OCI-LY3 (cell line): ENCODE measurements at regions not wholly inside any gene's neighbourhood (a gene's known extent, or its start where the extent isn't known, plus 50 kb on each side); places are given as distances from the start of the nearest gene placed in this dataset.

Experiments used
- H2AFZ ChIP-seq: fragments of 200-600, 300-600 bp; shearing (Covaris generic); 2 replicates; pipeline ENCODE4 v1.6.0; 2014; ENCODE audit warnings: antibody characterized with exemption, low read depth, low read length
- H3K27ac ChIP-seq: fragments of 200-600, 300-600 bp; sonication (generic); 2 replicates; pipeline ENCODE4 v1.5.1; 2014; ENCODE audit warnings: mild to moderate bottlenecking, low read length, moderate library complexity, mixed read lengths
- H3K27me3 ChIP-seq: fragments of 200-600, 300-600 bp; sonication (generic); 2 replicates; pipeline ENCODE4 v1.6.1; 2014; ENCODE audit warnings: low read depth, low read length, mixed read lengths
- H3K36me3 ChIP-seq: fragments of 200-600, 300-600 bp; sonication (generic); replicated peaks from 2 replicates; pipeline ENCODE3; 2014; ENCODE audit warnings: low read depth, low read length, mixed read lengths
- H3K4me1 ChIP-seq: fragments of 300-600, 200-600 bp; sonication (generic); 2 replicates; pipeline ENCODE4 v1.6.1; 2014; ENCODE audit warnings: low read length, mixed read lengths
- H3K4me2 ChIP-seq: fragments of 200-600, 300-600 bp; sonication (generic); 2 replicates; pipeline ENCODE4 v1.6.1; 2014; ENCODE audit warnings: low read length, mixed read lengths
- H3K4me3 ChIP-seq: fragments of 300-600, 200-600 bp; sonication (generic); 2 replicates; pipeline ENCODE4 v1.5.1; 2014; ENCODE audit warnings: antibody characterized with exemption, mild to moderate bottlenecking, low read length, moderate library complexity
- H3K79me2 ChIP-seq: fragments of 300-600, 200-600 bp; shearing (Covaris generic); 2 replicates; pipeline ENCODE4 v1.6.1; 2014; ENCODE audit warnings: mild to moderate bottlenecking, low read length, mixed read lengths
- H3K9ac ChIP-seq: fragments of 300-600, 200-600 bp; shearing (Covaris generic); 2 replicates; pipeline ENCODE4 v1.6.0; 2014; ENCODE audit warnings: mild to moderate bottlenecking, low read length, moderate library complexity
- H3K9me3 ChIP-seq: fragments of 200-600, 300-600 bp; shearing (Covaris generic); 2 replicates; pipeline ENCODE4 v1.6.1; 2014; ENCODE audit warnings: low read length, mixed read lengths; ENCODE audit not compliant: insufficient read depth
- H4K20me1 ChIP-seq: fragments of 200-600, 300-600 bp; sonication (generic); 2 replicates; pipeline ENCODE4 v1.6.1; 2016; ENCODE audit warnings: low read length, mixed read lengths; ENCODE audit not compliant: insufficient read depth
- EZH2phosphoT487 ChIP-seq: fragments of 200-600 bp; shearing (Covaris generic); IDR thresholded peaks from 2 replicates; pipeline ENCODE4 v1.6.1; 2018; ENCODE audit warnings: antibody characterized with exemption, mixed run types, low read depth
- TF ChIP-seq, protein P1 (sequence below): fragments of 200-600, 300-600 bp; sonication (generic); IDR thresholded peaks from 2 replicates; pipeline ENCODE4 v1.5.1; 2014; ENCODE audit warnings: antibody characterized with exemption, low read length, low read depth

DNA sequence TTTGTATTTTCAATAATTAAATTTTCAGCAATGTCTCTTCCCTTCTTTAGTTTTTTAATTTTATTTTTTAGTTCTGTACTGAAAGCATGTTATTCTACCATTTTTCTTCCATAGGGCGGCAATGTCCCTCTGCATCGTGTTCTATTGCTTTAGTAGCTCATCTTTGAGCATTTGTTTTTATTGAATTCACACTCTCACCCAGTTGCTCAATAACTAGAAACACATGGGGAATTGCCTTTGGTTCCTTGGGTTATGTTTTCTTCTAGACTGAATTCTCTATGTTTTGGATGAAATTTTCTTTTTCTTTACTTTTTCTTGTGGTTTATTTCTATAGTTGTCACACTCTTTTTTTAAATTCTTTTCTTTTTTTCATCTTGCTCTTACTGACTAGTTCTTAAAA lies 233.8 kb upstream of the LDB2 start:
- Histone ChIP-seq H2AFZ (no peak overlapping the region), H3K9me3 (no peaks in the 10 kb centered on the region), H3K4me2 (no peak overlapping the region), H3K79me2 (no peaks in the 10 kb centered on the region), H3K9ac (no peak overlapping the region), H3K27ac (no peak overlapping the region), H3K4me3 (no peak overlapping the region), H4K20me1 (no peaks in the 10 kb centered on the region), H3K36me3 (no peaks in the 10 kb centered on the region), H3K27me3 (no peaks in the 10 kb centered on the region), H3K4me1 (no peaks in the 10 kb centered on the region)
- TF ChIP-seq, protein P1, sequence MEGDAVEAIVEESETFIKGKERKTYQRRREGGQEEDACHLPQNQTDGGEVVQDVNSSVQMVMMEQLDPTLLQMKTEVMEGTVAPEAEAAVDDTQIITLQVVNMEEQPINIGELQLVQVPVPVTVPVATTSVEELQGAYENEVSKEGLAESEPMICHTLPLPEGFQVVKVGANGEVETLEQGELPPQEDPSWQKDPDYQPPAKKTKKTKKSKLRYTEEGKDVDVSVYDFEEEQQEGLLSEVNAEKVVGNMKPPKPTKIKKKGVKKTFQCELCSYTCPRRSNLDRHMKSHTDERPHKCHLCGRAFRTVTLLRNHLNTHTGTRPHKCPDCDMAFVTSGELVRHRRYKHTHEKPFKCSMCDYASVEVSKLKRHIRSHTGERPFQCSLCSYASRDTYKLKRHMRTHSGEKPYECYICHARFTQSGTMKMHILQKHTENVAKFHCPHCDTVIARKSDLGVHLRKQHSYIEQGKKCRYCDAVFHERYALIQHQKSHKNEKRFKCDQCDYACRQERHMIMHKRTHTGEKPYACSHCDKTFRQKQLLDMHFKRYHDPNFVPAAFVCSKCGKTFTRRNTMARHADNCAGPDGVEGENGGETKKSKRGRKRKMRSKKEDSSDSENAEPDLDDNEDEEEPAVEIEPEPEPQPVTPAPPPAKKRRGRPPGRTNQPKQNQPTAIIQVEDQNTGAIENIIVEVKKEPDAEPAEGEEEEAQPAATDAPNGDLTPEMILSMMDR, result no peak
- no peak for TF ChIP-seq EZH2phosphoT487

DNA sequence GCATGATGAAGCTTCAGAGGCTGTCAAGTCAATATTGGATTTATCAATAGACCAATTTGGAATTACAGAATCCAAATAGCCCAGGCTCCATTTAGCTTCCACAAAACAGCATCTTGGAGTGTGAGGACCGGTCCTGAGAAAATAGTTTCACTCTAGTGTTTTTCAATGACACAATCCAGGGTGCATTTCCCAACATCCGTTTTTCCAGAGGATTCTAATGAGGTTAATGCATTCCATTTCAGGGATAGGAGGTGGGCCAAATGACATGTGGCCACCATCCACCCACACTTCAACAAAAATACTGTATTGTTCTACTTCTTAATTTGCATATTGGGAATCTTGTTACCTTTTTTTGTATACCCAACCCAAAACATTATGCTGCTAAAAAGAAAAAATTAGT lies 229.8 kb upstream of the LDB2 start:
- H3K9me3 ChIP-seq, result no peaks in the 10 kb centered on the region

DNA sequence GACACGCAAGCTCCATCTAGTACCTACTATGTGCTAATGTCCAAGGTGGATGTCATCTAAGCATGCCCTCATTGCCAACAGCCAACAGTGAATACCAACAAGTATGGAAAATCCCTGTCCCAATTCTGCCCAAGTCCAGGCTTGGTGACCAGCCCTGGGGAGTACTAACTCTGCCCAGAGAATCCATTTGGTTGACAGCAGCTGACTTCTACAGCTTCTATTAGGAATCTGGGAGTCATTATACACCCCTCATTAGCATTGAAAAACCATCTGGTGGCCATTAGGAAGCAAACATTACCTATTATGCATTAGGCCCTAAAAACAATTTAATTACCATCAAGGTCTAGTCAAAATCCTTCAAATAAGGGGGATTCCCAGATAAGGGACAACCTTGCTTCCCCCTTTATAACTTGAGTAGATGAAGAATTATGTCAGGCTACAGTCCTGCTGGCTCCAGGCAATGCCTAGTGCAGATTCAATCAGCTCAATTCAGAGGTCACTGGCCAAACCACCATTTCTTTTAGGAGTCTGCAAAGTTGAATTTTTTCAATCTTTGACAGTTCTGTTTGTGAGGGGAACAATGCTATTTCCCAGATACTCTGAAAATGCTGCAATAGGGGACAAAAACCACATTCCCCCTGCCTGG lies 228.0 kb upstream of the LDB2 start:
- H3K9me3 ChIP-seq, result no peaks in the 10 kb centered on the region
- no peak overlapping the region for H2AFZ ChIP-seq
- H3K27me3 ChIP-seq, result no peaks in the 10 kb centered on the region
- H3K4me1 ChIP-seq, result no peaks in the 10 kb centered on the region
- no peaks in the 10 kb centered on the region for H3K79me2 ChIP-seq
- TF ChIP-seq EZH2phosphoT487, result no peak
- TF ChIP-seq, protein P1, result no peak
- H3K27ac ChIP-seq, result no peak overlapping the region
- H3K4me2 ChIP-seq, result no peak overlapping the region
- no peaks in the 10 kb centered on the region for H3K36me3 ChIP-seq
- no peak overlapping the region for H3K9ac ChIP-seq
- H3K4me3 ChIP-seq, result no peak overlapping the region
- no peaks in the 10 kb centered on the region for H4K20me1 ChIP-seq

More for the DNA sequence above, 229.8 kb upstream of the LDB2 start:
- H4K20me1 ChIP-seq, result no peaks in the 10 kb centered on the region
- TF ChIP-seq, protein P1, result no peak
- TF ChIP-seq EZH2phosphoT487, result no peak
- no peaks in the 10 kb centered on the region for H3K79me2 ChIP-seq
- H3K9ac ChIP-seq, result no peak overlapping the region
- no peak overlapping the region for H3K4me3 ChIP-seq
- no peaks in the 10 kb centered on the region for H3K27me3 ChIP-seq
- no peak overlapping the region for H3K27ac ChIP-seq
- no peaks in the 10 kb centered on the region for H3K36me3 ChIP-seq
- H2AFZ ChIP-seq, result no peak overlapping the region
- no peak overlapping the region for H3K4me2 ChIP-seq
- no peaks in the 10 kb centered on the region for H3K4me1 ChIP-seq

DNA sequence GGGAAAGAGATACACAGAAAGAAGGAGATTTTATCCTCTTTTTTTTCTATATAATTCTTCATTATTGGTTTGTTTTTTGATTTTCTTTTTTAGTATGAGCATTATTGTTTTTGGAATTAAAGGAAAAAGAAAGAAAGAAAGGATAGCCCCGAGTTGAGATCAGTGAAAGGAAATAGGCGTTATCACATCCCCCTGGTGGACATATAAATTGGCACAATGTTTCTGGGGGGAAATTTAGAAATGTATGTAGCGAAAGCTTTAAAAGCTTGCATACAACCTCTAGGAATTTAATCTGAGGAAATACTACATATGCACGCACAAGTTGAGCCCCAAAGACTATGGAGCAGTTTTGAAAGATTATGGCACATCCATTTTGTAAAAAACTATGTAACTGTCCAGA lies 226.3 kb upstream of the LDB2 start:
- no peaks in the 10 kb centered on the region for H4K20me1 ChIP-seq
- H3K27ac ChIP-seq, result no peak overlapping the region
- no peak overlapping the region for H3K9ac ChIP-seq
- H3K4me2 ChIP-seq, result no peak overlapping the region
- H3K4me3 ChIP-seq, result no peak overlapping the region
- TF ChIP-seq, protein P1, result peak; percentile 16; the same call in 1 of the 2 replicates
- TF ChIP-seq EZH2phosphoT487, result no peak
- no peaks in the 10 kb centered on the region for H3K4me1 ChIP-seq
- H2AFZ ChIP-seq, result no peak overlapping the region
- H3K79me2 ChIP-seq, result no peaks in the 10 kb centered on the region
- H3K9me3 ChIP-seq, result no peaks in the 10 kb centered on the region
- no peaks in the 10 kb centered on the region for H3K36me3 ChIP-seq
- no peaks in the 10 kb centered on the region for H3K27me3 ChIP-seq
